GM21619 (cell line): ENCODE measurements at regions not wholly inside any gene's neighbourhood (a gene's known extent, or its start where the extent isn't known, plus 50 kb on each side); places are given as distances from the start of the nearest gene placed in this dataset.

Source experiments
- ATAC-seq: cut with Tn5 transposase; IDR thresholded peaks from one replicate; pipeline ENCODE4 v1.9.1; 2021; ENCODE audit not compliant: unreplicated experiment

GRCh38 chr3:117734496-117734895 lies 1024.9 kb downstream of the TUSC7 start:
- ATAC-seq = no peak

GRCh38 chr3:117735481-117736101 lies 1026.0 kb downstream of the TUSC7 start:
- no peak for ATAC-seq

- ATAC-seq = no peak
Measured at GRCh38 chr3:117736846-117737245, 1027.3 kb downstream of the TUSC7 start.

- no peak for ATAC-seq
Measured at GRCh38 chr3:117743993-117744392, 1034.4 kb downstream of the TUSC7 start.

- ATAC-seq = no peak
Measured at GRCh38 chr3:117744935-117745334, 1035.4 kb downstream of the TUSC7 start.

GRCh38 chr3:117745516-117745915 lies 1035.9 kb downstream of the TUSC7 start:
- ATAC-seq = no peak

- ATAC-seq = no peak
Measured at GRCh38 chr3:117746066-117746465, 1036.5 kb downstream of the TUSC7 start.

GRCh38 chr3:117748131-117748530 lies 1038.6 kb downstream of the TUSC7 start:
- no peak for ATAC-seq

GRCh38 chr3:117750674-117751269 lies 1041.2 kb downstream of the TUSC7 start:
- ATAC-seq = no peak

GRCh38 chr3:117751651-117752050 lies 1042.1 kb downstream of the TUSC7 start:
- no peak for ATAC-seq

- no peak for ATAC-seq
Measured at GRCh38 chr3:117752984-117753717, 1043.6 kb downstream of the TUSC7 start.

GRCh38 chr3:117754058-117754457 lies 1044.5 kb downstream of the TUSC7 start:
- ATAC-seq = no peak

GRCh38 chr3:117754841-117755240 lies 1045.3 kb downstream of the TUSC7 start:
- no peak for ATAC-seq

GRCh38 chr3:117756563-117756962 lies 1047.0 kb downstream of the TUSC7 start:
- no peak for ATAC-seq

- ATAC-seq = no peak
Measured at GRCh38 chr3:117761703-117762620, 1052.4 kb downstream of the TUSC7 start.

GRCh38 chr3:117762621-117763037 lies 1053.0 kb downstream of the TUSC7 start:
- no peak for ATAC-seq

- ATAC-seq = no peak
Measured at GRCh38 chr3:117763561-117763960, 1054.0 kb downstream of the TUSC7 start.

- ATAC-seq = no peak
Measured at GRCh38 chr3:117768581-117768980, 1059.0 kb downstream of the TUSC7 start.

- ATAC-seq = no peak
Measured at GRCh38 chr3:117774130-117774529, 1064.6 kb downstream of the TUSC7 start.

- no peak for ATAC-seq
Measured at GRCh38 chr3:117786349-117786748, 1076.8 kb downstream of the TUSC7 start.

GRCh38 chr3:117788061-117788460 lies 1078.5 kb downstream of the TUSC7 start:
- ATAC-seq = no peak
